SK-N-SH treated with all-trans-retinoic acid at 6 μM for 48 hours (cell line): ENCODE measurements at regions not wholly inside any gene's neighbourhood (a gene's known extent, or its start where the extent isn't known, plus 50 kb on each side); places are given as distances from the start of the nearest gene placed in this dataset.

ENCODE experiments used
- ATAC-seq: fragments of 200-7000 bp; cut with Tn5 transposase; 3 replicates; pipeline ENCODE4 v1.9.1; 2020; ENCODE audit warnings: mild to moderate bottlenecking, moderate library complexity
- ARNTL ChIP-seq: fragments of 450-650 bp; formaldehyde crosslinking; IDR thresholded peaks from 2 replicates; pipeline ENCODE4 v1.5.0; 2020; ENCODE audit warnings: low read depth, mild to moderate bottlenecking, moderate library complexity, borderline replicate concordance
- BACH2 ChIP-seq: fragments of 250-450 bp; sonication (Bioruptor Pico); IDR thresholded peaks from 2 replicates; pipeline ENCODE4 v1.9.0; 2021; ENCODE audit warnings: mild to moderate bottlenecking, borderline replicate concordance
- ESRRG ChIP-seq: fragments of 250-450 bp; sonication (Bioruptor Pico); IDR thresholded peaks from 2 replicates; pipeline ENCODE4 v1.6.1; 2021; ENCODE audit warnings: mild to moderate bottlenecking
- GLIS3 ChIP-seq: fragments of 250-450 bp; sonication (Bioruptor Pico); IDR thresholded peaks from 2 replicates; pipeline ENCODE4 v1.5.0; 2020; ENCODE audit warnings: mild to moderate bottlenecking, moderate library complexity
- ISL1 ChIP-seq: fragments of 250-450 bp; sonication (Bioruptor Pico); IDR thresholded peaks from 2 replicates; pipeline ENCODE4 v2.1.2; 2022; ENCODE audit warnings: mild to moderate bottlenecking, moderate library complexity
- OSR1 ChIP-seq: fragments of 250-450 bp; sonication (Bioruptor Pico); IDR thresholded peaks from 2 replicates; pipeline ENCODE4 v1.8.0; 2022; ENCODE audit warnings: moderate library complexity, mild to moderate bottlenecking, inconsistent platforms
- PPARA ChIP-seq: fragments of 250-450 bp; sonication (Bioruptor Pico); IDR thresholded peaks from 2 replicates; pipeline ENCODE4 v1.5.0; 2020; ENCODE audit warnings: mild to moderate bottlenecking, borderline replicate concordance
- RARB ChIP-seq: fragments of 250-450 bp; sonication (Bioruptor Pico); IDR thresholded peaks from 2 replicates; pipeline ENCODE4 v1.8.0; 2021; ENCODE audit warnings: mild to moderate bottlenecking, moderate library complexity
- SNAI2 ChIP-seq: fragments of 250-450 bp; sonication (Bioruptor Pico); IDR thresholded peaks from 2 replicates; pipeline ENCODE4 v1.5.0; 2020; ENCODE audit warnings: mild to moderate bottlenecking, moderate library complexity
- TOX ChIP-seq: fragments of 250-450 bp; sonication (Bioruptor Pico); IDR thresholded peaks from 2 replicates; pipeline ENCODE4 v1.8.0; 2021; ENCODE audit warnings: mild to moderate bottlenecking, moderate library complexity, borderline replicate concordance
- ZC3H10 ChIP-seq: fragments of 250-450 bp; sonication (Bioruptor Pico); IDR thresholded peaks from 2 replicates; pipeline ENCODE4 v1.5.1; 2021; ENCODE audit warnings: mild to moderate bottlenecking, moderate library complexity
- ZFP3 ChIP-seq: fragments of 250-450 bp; sonication (Bioruptor Pico); IDR thresholded peaks from 2 replicates; pipeline ENCODE4 v1.5.0; 2020; ENCODE audit warnings: mild to moderate bottlenecking, moderate library complexity
- ZFP30 ChIP-seq: fragments of 450-650 bp; formaldehyde crosslinking; IDR thresholded peaks from 2 replicates; pipeline ENCODE4 v1.5.0; 2022; ENCODE audit warnings: mild to moderate bottlenecking, moderate library complexity
- ZNF565 ChIP-seq: fragments of 450-650 bp; formaldehyde crosslinking; conservative IDR thresholded peaks from 2 replicates; pipeline ENCODE4 v1.5.0; 2020; ENCODE audit warnings: low read depth, mild to moderate bottlenecking, moderate library complexity
- ZNF70 ChIP-seq: fragments of 450-650 bp; formaldehyde crosslinking; IDR thresholded peaks from 2 replicates; pipeline ENCODE4 v1.5.0; 2020; ENCODE audit warnings: mild to moderate bottlenecking, moderate library complexity
- ZNF8 ChIP-seq: fragments of 450-650 bp; formaldehyde crosslinking; IDR thresholded peaks from 2 replicates; pipeline ENCODE4 v1.5.0; 2020; ENCODE audit warnings: mild to moderate bottlenecking, moderate library complexity
- TF ChIP-seq, protein P1 (sequence below): fragments of 250-450 bp; sonication (Bioruptor Pico); IDR thresholded peaks from 2 replicates; pipeline ENCODE4 v1.8.0; 2021; ENCODE audit warnings: low read depth, mild to moderate bottlenecking, moderate library complexity, borderline replicate concordance
- TF ChIP-seq, protein P2 (sequence below): fragments of 250-450 bp; sonication (Bioruptor Pico); IDR thresholded peaks from 2 replicates; pipeline ENCODE4 v1.5.1; 2021; ENCODE audit warnings: mild to moderate bottlenecking, moderate library complexity
- TF ChIP-seq, protein P3 (sequence below): fragments of 250-450 bp; sonication (Bioruptor Pico); IDR thresholded peaks from 2 replicates; pipeline ENCODE4 v1.5.0; 2020; ENCODE audit warnings: mild to moderate bottlenecking, moderate library complexity
- TF ChIP-seq, protein P4 (sequence below): fragments of 250-450 bp; sonication (Bioruptor Pico); IDR thresholded peaks from 2 replicates; pipeline ENCODE4 v1.8.0; 2020; ENCODE audit warnings: mild to moderate bottlenecking, moderate library complexity, borderline replicate concordance

DNA sequence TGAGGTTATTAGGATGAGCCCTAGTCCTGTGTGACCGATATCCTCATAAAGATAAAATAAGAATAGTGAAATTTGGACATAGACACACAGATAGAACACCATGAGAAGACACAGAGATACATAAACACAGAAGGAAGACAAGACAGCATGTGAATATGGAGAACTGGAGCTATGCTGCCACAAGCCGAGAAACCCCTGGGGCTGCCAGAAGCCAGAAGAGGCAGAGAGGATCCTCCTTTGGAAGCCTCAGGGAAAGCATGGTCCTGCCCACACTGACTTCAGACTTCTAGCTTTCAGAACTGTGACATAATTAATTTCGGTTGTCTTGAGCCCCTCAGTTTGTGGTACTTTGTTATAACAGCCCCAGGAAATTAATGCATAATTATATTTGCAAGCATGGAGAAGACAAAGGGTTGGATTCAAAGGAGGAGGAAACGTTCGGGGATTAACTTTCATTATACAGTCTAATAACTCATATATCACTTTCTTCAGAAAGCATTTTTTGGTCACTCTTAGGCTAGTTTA lies 1501.8 kb upstream of the FLRT2 start:
- TF ChIP-seq, protein P1, sequence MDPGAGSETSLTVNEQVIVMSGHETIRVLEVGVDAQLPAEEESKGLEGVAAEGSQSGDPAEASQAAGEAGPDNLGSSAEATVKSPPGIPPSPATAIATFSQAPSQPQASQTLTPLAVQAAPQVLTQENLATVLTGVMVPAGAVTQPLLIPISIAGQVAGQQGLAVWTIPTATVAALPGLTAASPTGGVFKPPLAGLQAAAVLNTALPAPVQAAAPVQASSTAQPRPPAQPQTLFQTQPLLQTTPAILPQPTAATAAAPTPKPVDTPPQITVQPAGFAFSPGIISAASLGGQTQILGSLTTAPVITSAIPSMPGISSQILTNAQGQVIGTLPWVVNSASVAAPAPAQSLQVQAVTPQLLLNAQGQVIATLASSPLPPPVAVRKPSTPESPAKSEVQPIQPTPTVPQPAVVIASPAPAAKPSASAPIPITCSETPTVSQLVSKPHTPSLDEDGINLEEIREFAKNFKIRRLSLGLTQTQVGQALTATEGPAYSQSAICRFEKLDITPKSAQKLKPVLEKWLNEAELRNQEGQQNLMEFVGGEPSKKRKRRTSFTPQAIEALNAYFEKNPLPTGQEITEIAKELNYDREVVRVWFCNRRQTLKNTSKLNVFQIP (CRISPR knock-in tag), result no peak
- TF ChIP-seq, protein P2, sequence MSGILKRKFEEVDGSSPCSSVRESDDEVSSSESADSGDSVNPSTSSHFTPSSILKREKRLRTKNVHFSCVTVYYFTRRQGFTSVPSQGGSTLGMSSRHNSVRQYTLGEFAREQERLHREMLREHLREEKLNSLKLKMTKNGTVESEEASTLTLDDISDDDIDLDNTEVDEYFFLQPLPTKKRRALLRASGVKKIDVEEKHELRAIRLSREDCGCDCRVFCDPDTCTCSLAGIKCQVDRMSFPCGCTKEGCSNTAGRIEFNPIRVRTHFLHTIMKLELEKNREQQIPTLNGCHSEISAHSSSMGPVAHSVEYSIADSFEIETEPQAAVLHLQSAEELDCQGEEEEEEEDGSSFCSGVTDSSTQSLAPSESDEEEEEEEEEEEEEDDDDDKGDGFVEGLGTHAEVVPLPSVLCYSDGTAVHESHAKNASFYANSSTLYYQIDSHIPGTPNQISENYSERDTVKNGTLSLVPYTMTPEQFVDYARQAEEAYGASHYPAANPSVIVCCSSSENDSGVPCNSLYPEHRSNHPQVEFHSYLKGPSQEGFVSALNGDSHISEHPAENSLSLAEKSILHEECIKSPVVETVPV, result no peak
- TF ChIP-seq PPARA (CRISPR knock-in tag) (no peak), TOX (CRISPR knock-in tag) (no peak), RARB (CRISPR knock-in tag) (no peak)
- TF ChIP-seq, protein P3, sequence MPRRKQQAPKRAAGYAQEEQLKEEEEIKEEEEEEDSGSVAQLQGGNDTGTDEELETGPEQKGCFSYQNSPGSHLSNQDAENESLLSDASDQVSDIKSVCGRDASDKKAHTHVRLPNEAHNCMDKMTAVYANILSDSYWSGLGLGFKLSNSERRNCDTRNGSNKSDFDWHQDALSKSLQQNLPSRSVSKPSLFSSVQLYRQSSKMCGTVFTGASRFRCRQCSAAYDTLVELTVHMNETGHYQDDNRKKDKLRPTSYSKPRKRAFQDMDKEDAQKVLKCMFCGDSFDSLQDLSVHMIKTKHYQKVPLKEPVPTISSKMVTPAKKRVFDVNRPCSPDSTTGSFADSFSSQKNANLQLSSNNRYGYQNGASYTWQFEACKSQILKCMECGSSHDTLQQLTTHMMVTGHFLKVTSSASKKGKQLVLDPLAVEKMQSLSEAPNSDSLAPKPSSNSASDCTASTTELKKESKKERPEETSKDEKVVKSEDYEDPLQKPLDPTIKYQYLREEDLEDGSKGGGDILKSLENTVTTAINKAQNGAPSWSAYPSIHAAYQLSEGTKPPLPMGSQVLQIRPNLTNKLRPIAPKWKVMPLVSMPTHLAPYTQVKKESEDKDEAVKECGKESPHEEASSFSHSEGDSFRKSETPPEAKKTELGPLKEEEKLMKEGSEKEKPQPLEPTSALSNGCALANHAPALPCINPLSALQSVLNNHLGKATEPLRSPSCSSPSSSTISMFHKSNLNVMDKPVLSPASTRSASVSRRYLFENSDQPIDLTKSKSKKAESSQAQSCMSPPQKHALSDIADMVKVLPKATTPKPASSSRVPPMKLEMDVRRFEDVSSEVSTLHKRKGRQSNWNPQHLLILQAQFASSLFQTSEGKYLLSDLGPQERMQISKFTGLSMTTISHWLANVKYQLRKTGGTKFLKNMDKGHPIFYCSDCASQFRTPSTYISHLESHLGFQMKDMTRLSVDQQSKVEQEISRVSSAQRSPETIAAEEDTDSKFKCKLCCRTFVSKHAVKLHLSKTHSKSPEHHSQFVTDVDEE (CRISPR knock-in tag), result no peak
- TF ChIP-seq, protein P4, sequence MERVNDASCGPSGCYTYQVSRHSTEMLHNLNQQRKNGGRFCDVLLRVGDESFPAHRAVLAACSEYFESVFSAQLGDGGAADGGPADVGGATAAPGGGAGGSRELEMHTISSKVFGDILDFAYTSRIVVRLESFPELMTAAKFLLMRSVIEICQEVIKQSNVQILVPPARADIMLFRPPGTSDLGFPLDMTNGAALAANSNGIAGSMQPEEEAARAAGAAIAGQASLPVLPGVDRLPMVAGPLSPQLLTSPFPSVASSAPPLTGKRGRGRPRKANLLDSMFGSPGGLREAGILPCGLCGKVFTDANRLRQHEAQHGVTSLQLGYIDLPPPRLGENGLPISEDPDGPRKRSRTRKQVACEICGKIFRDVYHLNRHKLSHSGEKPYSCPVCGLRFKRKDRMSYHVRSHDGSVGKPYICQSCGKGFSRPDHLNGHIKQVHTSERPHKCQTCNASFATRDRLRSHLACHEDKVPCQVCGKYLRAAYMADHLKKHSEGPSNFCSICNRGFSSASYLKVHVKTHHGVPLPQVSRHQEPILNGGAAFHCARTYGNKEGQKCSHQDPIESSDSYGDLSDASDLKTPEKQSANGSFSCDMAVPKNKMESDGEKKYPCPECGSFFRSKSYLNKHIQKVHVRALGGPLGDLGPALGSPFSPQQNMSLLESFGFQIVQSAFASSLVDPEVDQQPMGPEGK, result no peak
- ATAC-seq, result no peak

DNA sequence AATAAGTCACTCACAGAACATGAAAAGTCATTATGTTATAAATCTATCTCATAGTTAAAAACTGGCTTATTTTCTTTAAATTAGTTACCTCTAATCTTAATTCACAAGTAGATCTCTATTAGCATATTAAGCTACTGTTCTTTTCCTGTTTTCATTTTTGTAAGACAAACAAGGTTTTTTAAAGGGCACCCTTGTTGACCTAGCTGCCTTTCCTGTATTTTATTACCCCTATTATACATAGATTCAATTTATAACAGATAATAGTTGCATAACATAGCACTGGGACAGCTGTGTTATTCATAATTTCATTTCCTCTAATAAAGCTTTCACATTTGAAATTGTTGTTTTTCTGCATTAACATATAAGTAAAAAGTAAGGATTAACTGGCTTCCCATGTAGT lies 1500.7 kb upstream of the FLRT2 start:
- no peak for ATAC-seq
- TF ChIP-seq GLIS3 (CRISPR knock-in tag) (no peak), ZNF8 (CRISPR knock-in tag) (no peak), ARNTL (no peak), RARB (CRISPR knock-in tag) (no peak)

DNA sequence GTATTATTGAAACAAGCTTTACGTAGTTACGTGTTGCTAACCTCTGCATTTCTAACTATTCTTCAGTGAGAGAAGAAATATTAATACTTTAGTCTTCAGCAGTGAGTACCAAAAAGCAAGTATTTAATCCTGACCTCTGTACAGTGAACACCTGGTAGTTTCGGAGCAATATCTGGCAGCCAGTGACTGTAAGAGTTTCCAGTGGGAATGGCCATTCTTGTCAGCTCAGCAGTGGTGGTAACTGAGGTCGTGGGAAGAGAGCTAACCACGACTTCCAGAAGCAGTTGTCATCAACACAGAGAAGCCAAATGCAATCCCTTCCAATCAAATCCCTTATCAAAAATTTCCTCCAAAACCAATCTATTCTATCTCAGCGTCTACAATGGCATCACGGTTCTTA lies 1500.2 kb upstream of the FLRT2 start:
- no peak for ATAC-seq
- TF ChIP-seq ESRRG (CRISPR knock-in tag) (no peak), ZC3H10 (CRISPR knock-in tag) (no peak), SNAI2 (CRISPR knock-in tag) (no peak), ZNF565 (CRISPR knock-in tag) (no peak), TOX (CRISPR knock-in tag) (no peak), ZFP30 (CRISPR knock-in tag) (no peak), ISL1 (CRISPR knock-in tag) (no peak), RARB (CRISPR knock-in tag) (no peak)
- TF ChIP-seq, protein P2, result no peak

DNA sequence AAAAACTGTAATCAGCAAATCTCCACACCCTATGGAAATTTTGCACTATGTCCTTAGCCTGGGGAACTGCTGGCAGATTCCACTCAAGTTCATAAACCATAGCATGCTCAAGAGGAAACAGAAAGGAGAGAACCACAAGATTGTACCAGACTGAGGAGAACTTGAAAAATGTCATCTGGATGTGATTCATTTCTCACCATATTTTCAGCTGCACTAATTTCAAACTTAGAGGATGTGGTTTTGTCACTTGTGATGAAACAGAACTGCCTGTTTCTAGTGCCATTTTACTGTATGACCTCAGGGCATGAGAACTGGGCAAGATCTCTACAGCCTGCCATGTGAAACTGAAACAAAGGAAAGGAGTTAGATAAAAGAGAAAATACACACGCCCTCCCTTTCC lies 1493.1 kb upstream of the FLRT2 start:
- TF ChIP-seq ISL1 (CRISPR knock-in tag), result no peak
- no peak for TF ChIP-seq ESRRG (CRISPR knock-in tag)
- TF ChIP-seq, protein P2, result no peak
- no peak for TF ChIP-seq ZNF8 (CRISPR knock-in tag)
- TF ChIP-seq TOX (CRISPR knock-in tag), result no peak
- TF ChIP-seq, protein P3 (CRISPR knock-in tag), result no peak
- no peak for TF ChIP-seq OSR1 (CRISPR knock-in tag)
- no peak for TF ChIP-seq ZFP3 (CRISPR knock-in tag)
- TF ChIP-seq BACH2 (CRISPR knock-in tag), result no peak
- no peak for TF ChIP-seq PPARA (CRISPR knock-in tag)
- TF ChIP-seq ARNTL, result no peak
- TF ChIP-seq ZNF70 (CRISPR knock-in tag), result no peak
- TF ChIP-seq ZFP30 (CRISPR knock-in tag), result no peak
- TF ChIP-seq RARB (CRISPR knock-in tag), result no peak
- ATAC-seq, result no peak
